Activated naive CD4-positive, alpha-beta T cell treated with anti-CD3 and anti-CD28 coated beads, Interleukin-2, amount 50 U/mL, for 16 hours (primary cell): ENCODE measurements at regions not wholly inside any gene's neighbourhood (a gene's known extent, or its start where the extent isn't known, plus 50 kb on each side); places are given as distances from the start of the nearest gene placed in this dataset.

Source experiments
- DNase-seq: peaks from one replicate; pipeline ENCODE4 v3.0.0-alpha.2; 2020

GRCh38 chr9:18236336-18236735 is 237.6 kb upstream of the ADAMTSL1 start:
- no peak for DNase-seq

GRCh38 chr9:18237776-18238175 is 236.2 kb upstream of the ADAMTSL1 start:
- no peak for DNase-seq

GRCh38 chr9:18238254-18238653 is 235.7 kb upstream of the ADAMTSL1 start:
- DNase-seq: no peak

DNA sequence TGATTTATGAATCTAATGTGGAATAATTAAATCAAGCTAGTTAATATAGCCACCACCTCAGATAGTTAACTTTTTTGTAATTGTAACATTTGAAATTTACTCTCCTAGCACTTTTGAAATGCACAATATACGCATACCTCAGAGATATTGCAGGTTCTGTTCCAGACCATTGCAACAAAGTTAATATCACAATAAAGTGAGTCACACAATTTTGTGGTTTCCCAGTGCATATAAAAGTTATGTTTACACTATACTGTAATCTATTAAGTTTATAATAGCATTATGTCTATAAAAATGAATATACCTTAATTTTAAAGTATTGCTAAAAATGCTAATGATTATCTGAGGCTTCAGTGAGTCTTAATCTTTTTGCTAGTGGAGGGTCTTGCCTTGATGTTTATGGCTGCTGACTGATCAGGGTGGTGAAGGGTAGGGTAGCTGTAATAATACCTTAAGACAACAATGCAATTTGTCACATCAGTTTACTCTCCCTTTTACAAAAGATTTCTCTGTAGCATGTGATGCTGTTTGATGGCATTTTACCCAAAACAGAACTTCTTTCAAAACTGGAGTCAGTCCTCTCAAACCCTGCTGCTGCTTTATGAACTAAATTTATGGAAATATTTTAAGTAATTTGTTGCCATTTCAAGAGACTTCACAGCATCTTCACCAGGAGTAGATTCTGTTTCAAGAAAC is 235.1 kb upstream of the ADAMTSL1 start:
- DNase-seq: no peak

- no peak for DNase-seq
Measured at GRCh38 chr9:18240213-18240612, 233.7 kb upstream of the ADAMTSL1 start.

GRCh38 chr9:18245911-18246310 is 228.0 kb upstream of the ADAMTSL1 start:
- no peak for DNase-seq

GRCh38 chr9:18250053-18250452 is 223.9 kb upstream of the ADAMTSL1 start:
- DNase-seq: no peak

- no peak for DNase-seq
Measured at GRCh38 chr9:18253950-18254349, 220.0 kb upstream of the ADAMTSL1 start.

DNA sequence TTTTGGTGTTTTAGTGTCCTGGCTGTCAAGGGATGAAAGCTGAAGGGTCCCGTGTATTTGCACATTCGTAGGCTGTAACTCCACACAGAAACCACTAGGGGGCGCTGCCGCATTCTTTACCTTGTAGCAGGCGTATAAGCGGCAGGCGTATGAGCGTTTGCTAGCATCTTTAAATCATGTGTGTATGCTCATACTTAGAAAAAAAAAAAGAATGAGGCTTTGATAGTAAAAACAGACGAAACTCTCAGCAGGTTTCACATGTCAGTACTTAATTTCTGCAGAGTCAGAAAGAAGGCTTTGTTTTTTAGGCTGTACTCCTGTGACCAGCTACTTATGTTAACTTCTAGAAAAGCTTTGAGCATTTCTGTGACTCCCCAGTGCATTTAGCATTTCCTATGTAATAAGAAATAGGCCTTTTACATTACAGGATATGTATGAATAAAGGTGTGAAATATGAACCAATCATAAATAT is 218.8 kb upstream of the ADAMTSL1 start:
- DNase-seq: peak; percentile 59

DNA sequence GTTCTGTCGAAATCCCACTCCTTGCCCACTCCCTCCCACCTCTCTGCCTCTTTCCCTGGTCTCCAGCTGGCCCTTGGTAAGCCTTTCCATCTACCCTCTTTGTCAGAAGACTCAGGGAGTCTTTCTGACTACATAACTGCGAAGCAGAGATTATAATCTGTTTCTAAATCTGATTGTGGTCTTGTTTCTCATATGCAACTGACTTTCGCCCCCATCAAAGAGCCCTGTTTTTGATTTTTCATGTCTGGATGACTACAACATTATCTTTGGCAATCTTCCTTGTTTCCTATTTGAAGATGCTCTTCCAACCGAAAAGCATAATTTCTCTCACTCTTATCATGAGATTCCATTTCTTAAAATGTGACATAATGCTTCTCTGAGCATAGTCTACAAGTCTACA is 218.2 kb upstream of the ADAMTSL1 start:
- no peak for DNase-seq

GRCh38 chr9:18256568-18256967 is 217.4 kb upstream of the ADAMTSL1 start:
- DNase-seq: no peak

- DNase-seq: no peak
Measured at GRCh38 chr9:18260521-18260920, 213.4 kb upstream of the ADAMTSL1 start.

DNA sequence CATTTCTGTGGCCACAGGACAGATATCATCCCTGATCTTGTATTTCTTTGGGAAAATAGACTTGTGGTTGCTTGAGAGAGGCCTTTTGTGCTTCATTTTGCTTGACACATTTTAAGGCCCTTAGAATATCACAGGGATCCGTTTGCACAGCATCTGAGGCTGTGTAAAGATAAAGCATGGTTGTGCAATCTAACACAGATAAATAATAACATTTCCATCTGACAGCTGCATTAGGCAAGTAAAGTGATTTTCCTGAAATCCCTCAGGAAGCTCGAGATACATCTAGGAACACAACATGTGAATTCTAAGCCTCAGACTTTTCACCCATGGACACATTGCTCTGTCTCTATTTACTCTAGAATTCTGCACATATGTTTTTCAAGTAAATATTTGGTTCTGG is 212.8 kb upstream of the ADAMTSL1 start:
- no peak for DNase-seq

GRCh38 chr9:18263377-18263776 is 210.6 kb upstream of the ADAMTSL1 start:
- DNase-seq: no peak

- DNase-seq: no peak
Measured at GRCh38 chr9:18268381-18268780, 205.6 kb upstream of the ADAMTSL1 start.

DNA sequence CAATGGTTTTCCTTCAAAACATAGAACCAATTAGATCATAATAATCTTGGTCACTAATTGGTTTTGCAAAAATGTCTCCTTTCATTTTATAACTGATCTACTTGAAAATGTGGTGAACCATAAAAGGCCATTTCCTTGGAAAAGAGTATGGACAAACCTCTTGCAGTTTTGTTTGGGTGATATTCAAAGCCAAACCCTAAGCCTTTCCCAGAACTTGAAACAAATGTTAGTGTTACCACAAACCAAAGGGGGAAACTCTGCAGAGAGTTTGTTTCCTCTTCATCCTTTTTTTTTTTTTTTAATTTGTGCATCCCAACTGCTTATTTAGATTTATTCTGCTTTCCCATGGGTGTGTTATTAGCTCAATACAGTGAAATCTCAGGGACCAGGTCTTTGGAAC is 204.4 kb upstream of the ADAMTSL1 start:
- no peak for DNase-seq

DNA sequence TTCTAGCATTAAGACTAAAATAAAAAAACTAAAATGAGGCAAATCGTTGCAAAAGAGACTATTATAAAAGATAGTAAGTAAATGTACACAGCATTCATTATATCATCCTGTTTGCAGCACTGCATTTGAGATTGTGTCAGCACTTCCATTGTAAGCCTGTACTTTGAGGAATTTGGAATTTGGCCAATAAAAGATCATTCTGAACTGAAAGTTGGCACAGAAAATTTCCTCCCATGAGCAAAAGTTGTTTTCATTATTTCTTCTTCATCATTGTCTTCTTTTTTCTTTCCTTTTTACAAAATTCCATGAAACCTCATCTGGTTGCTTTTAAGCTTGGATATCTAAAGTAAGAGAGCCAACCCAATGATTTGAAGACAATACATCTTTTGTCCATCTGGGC is 199.3 kb upstream of the ADAMTSL1 start:
- DNase-seq: no peak

- no peak for DNase-seq
Measured at GRCh38 chr9:18275313-18275990, 198.5 kb upstream of the ADAMTSL1 start.

DNA sequence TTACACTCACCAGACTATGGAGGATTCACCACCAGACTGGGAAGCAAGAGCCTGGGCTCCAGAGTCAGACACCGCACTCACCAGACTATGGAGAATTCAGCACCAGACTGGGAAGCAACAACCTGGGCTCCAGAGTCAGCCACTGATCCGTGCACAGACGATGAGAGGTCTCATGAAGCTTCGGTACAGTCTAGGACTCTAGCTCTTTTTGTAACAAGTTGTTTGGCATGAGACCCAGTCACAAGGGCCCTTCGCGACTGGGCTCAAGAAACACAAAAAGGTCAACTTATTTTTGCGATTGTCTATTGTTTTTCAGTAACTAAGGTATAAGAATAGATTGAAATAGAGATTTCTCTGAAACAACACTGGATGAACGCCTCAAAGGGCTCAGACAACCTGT is 192.7 kb upstream of the ADAMTSL1 start:
- DNase-seq: no peak

GRCh38 chr9:18294229-18294628 is 179.7 kb upstream of the ADAMTSL1 start:
- no peak for DNase-seq

DNA sequence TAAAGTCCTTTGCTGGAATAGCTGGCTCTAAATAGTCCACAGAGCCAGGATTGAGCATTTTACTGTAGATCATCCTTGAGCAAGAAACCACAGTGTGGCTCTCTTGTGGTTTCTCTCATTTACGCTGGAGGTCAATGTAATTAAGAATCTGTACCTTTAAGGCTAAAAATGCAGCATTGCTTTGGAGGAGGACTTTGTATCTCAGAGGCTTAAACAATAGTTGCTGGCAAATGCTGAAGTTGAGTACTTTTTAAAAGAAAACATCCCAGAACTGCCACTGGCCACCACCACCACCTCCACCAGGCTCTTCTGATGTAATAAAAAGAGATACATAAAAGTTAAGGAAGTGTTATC is 177.3 kb upstream of the ADAMTSL1 start:
- DNase-seq: no peak

DNA sequence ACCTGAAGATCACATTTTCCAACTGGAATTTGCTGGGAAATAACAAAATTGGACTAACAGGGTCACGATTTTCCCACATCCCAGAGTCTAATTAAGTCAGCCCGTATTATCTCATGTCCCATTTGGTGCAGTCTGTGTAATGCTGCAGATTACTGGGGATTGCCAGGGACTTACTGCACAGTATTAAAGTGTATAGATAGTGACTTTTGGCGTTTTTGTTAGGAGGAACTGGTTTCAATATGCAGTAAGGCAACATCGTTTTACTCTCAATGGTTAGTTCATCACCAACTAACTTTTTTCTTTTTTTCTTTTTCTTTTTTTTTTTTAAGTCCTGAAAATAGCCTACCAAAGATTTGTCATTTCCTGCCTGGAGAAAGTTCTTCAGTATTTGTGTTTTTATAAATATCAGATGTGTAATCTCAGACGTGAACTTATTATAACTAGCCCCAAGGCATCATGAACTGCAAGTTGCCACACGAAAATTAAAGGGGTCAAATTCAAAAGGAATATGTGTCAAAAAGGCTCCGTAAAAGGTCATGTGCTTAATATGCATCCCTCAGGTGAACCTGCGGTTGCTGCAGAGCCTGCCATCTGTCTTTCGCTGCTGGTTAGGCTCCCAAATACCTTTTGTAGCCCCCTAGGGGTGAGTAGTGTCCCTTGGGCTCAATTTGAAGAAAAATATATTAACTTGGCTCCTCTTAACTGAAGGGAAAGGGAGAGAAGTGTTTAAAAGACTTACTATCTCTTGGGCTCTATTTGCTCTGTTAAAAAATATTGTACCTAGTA is 176.7 kb upstream of the ADAMTSL1 start:
- no peak for DNase-seq

DNA sequence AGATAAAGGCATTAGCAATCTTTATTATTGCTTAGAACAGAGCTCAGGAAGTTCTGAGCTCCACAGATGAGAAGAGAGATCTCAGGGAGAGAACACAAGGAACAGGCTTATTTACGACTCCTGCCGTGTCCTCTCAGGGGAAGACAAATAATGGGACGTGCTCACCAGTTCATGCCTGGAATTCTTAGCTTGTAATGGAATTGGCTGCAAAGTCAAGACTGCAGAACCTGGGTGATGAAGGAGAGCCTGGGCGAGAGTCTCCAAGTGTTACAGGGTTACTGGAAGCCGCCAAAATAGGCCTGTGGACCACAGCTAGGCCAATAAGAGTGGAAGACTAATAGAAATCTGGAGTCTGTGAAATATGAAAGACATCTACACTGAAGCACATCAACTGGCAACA is 174.5 kb upstream of the ADAMTSL1 start:
- no peak for DNase-seq
